Epithelial cell of proximal tubule (primary cell): ENCODE measurements at regions not wholly inside any gene's neighbourhood (a gene's known extent, or its start where the extent isn't known, plus 50 kb on each side); places are given as distances from the start of the nearest gene placed in this dataset.
"Not testable (repeated sequence)": the region's sequence is repeated elsewhere in the genome, so short reads cannot be mapped to it uniquely, and the experiment has no call there.

Experiments used
- DNase-seq: peaks from one replicate; pipeline ENCODE4 v3.0.0-alpha.2; 2011; ENCODE audit warnings: low read depth
- H3K4me3 ChIP-seq: 2 replicates; pipeline ENCODE4 v1.5.1; 2011; ENCODE audit warnings: low read depth, mild to moderate bottlenecking, low read length
- CTCF ChIP-seq: conservative IDR thresholded peaks from 2 replicates; pipeline ENCODE4 v1.5.1; 2012; ENCODE audit warnings: low read depth, mild to moderate bottlenecking, low read length

GRCh38 chr16:17557480-17557879 is 86.7 kb upstream of the XYLT1 start:
- H3K4me3 ChIP-seq, result no peak overlapping the region
- DNase-seq, result no peak
- TF ChIP-seq CTCF, result no peak

DNA sequence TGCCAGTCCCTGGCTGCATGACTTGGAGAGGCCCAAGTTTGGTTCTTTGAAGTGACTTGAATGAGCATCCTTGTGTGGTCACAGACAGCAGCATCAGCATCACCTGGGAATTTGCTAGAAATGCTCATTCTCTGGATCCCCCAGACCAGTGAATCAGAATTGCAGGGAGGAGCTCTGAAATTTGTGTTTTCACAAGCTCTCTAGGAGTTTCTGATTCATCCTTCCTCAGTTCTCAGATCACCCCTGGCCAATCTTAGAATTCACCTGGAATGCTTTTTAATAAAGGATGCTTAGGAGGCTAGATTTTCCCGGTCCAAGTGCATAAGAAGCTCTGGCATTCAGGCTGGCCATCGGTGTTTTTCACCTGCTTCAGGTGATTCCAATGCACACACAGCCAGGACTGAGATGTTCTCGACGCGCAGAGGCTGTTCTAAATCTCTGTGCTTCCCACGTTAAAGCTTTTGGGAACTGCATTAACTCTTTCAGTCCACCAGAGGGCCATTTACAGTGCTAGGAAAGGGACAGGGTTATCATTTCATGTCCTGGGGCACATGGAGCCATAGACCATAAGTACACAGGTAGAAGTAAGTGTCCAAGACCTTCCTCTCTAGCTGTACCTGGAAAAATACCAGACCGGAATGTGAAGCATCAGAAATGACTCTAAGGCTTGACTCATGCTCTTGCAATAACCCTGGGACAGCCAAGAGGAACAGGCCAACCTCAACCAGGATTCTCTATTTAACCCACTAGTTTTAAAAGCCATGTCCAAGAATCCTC is 85.7 kb upstream of the XYLT1 start:
- DNase-seq, result no peak

DNA sequence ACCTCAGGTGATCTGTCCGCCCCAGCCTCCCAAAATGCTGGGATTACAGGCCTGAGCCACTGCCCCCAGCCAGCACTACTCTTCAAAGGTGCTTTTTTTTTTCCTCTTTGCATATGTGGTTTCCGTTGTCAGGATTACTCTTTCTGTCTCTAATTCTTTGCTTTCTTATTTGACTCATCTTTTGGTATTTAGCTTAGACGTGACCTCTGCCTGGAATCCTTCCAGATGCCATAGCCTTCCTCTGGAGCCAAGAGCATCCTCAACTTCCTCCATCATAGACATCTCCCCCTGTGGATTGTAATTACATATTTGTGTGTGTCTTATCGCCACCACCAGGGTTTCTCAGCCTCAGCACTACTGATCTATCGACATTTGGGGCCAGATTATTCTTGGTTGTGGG is 84.4 kb upstream of the XYLT1 start:
- no peak for TF ChIP-seq CTCF
- no peak for DNase-seq
- no peak overlapping the region for H3K4me3 ChIP-seq

More for the DNA sequence above, 85.7 kb upstream of the XYLT1 start:
- no peak overlapping the region for H3K4me3 ChIP-seq
- TF ChIP-seq CTCF, result peak; percentile 41

GRCh38 chr16:17552351-17552750 is 81.6 kb upstream of the XYLT1 start:
- DNase-seq, result no peak
- no peak overlapping the region for H3K4me3 ChIP-seq
- TF ChIP-seq CTCF, result no peak

- not testable (repeated sequence) for H3K4me3 ChIP-seq, DNase-seq
These were observed 80.9 kb upstream of the XYLT1 start for GRCh38 chr16:17551682-17552081.

- DNase-seq, result no peak
- no peak for TF ChIP-seq CTCF
- H3K4me3 ChIP-seq, result no peak overlapping the region
These were observed 78.1 kb upstream of the XYLT1 start for GRCh38 chr16:17548825-17549224.

- no peak for DNase-seq
- no peak overlapping the region for H3K4me3 ChIP-seq
- TF ChIP-seq CTCF, result no peak
These were observed 74.0 kb upstream of the XYLT1 start for GRCh38 chr16:17544785-17545184.

DNA sequence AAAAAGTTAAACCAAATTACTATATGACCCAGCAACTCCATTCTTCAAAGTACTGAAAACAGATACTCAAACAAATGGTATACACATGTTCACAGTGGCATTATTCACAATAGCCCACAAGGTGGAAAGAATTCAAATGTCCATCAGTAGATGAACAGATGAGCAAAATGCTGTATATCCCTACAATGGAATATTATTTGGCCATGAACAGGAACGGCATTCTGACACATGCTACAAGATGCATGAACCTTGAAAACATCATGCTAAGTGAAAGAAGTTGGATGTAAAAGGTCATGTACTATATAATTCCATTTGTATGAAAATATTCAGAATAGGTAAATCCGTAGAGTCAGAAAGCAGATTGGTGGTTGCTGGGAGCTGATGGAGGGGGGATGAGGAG is 73.5 kb upstream of the XYLT1 start:
- DNase-seq, result no peak
- TF ChIP-seq CTCF, result no peak
- no peak overlapping the region for H3K4me3 ChIP-seq
